MCF 10A (cell line): ENCODE measurements at regions not wholly inside any gene's neighbourhood (a gene's known extent, or its start where the extent isn't known, plus 50 kb on each side); places are given as distances from the start of the nearest gene placed in this dataset.

ENCODE experiments used
- BruUV-seq: library from RNA; stranded (reverse); fragments of 400-500 nt; replicated peaks from 2 replicates; lab custom pipeline; 2021; lab: Mats Ljungman, UMichigan
- CTCF ChIA-PET: fragments of 300-600 bp; sonication (Branson Sonifier 250); formaldehyde crosslinking; extraction: SDS; loops from one replicate; lab custom pipeline; 2021; ENCODE audit warnings: antibody characterized with exemption, inconsistent platforms; lab: Yijun Ruan, JAX
- POLR2A ChIA-PET: fragments of 300-600, 350-650 bp; sonication (Branson Sonifier 250); formaldehyde crosslinking; extraction: SDS; loops from one replicate; lab custom pipeline; 2020; ENCODE audit warnings: antibody characterized with exemption, inconsistent platforms; lab: Yijun Ruan, JAX
- DNase-seq: peaks from one replicate; pipeline ENCODE4 v3.0.0-alpha.2; 2018; ENCODE audit not compliant: unreplicated experiment
- H3K27ac Mint-ChIP-seq: one replicate; pipeline ENCODE4 v1.8.0; 2022; ENCODE audit warnings: mild to moderate bottlenecking, low read depth, mixed read lengths; ENCODE audit not compliant: unreplicated experiment
- H3K27me3 Mint-ChIP-seq: one replicate; pipeline ENCODE4 v1.8.0; 2022; ENCODE audit warnings: mixed read lengths; ENCODE audit not compliant: insufficient read depth, unreplicated experiment
- H3K36me3 Mint-ChIP-seq: one replicate; pipeline ENCODE4 v1.8.0; 2022; ENCODE audit warnings: mild to moderate bottlenecking, moderate library complexity, mixed read lengths; ENCODE audit not compliant: insufficient read depth, unreplicated experiment
- H3K4me1 Mint-ChIP-seq: one replicate; pipeline ENCODE4 v1.8.0; 2022; ENCODE audit warnings: mixed read lengths; ENCODE audit not compliant: insufficient read depth, unreplicated experiment
- H3K4me3 Mint-ChIP-seq: one replicate; pipeline ENCODE4 v1.8.0; 2022; ENCODE audit warnings: mild to moderate bottlenecking, moderate library complexity, mixed read lengths; ENCODE audit not compliant: unreplicated experiment
- H3K9me3 Mint-ChIP-seq: one replicate; pipeline ENCODE4 v1.8.0; 2022; ENCODE audit warnings: mixed read lengths; ENCODE audit not compliant: unreplicated experiment
- intact Hi-C: fragments of 100-400 bp; cut with micrococcal nuclease; formaldehyde crosslinking; loops from 2 replicates; pipeline ENCODE4 v1.14.1; 2022
- TF ChIP-seq, protein P1 (sequence below): fragments of 200-600 bp; IDR thresholded peaks from one replicate; pipeline ENCODE4 v1.8.0; 2022; ENCODE audit warnings: antibody characterized with exemption, mild to moderate bottlenecking; ENCODE audit not compliant: unreplicated experiment

DNA sequence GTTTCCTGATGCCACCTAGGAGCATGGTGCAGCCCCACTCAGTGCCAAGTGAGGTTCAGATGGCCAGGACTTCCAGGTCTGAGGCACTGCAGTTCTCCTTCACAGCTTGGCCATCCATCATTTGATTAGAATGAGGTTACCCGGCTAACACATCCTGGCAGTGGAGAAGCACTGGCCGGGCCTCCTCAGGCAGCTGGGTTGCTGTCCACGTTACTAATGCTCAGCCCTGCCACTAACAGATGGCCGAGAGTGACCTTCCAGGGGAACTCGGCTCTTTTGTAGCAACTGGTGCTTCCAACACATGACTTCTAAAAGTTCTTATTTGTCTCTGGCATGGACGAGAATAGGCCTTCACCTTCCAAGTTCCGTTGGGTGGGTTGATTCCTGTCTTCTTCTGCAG, 204.6 kb upstream of the CFAP20DC start:
- Mint-ChIP-seq H3K27ac (no peak overlapping the region), H3K27me3 (no peaks in the 10 kb centered on the region), H3K4me1 (no peaks in the 10 kb centered on the region), H3K9me3 (no peaks in the 10 kb centered on the region), H3K36me3 (no peaks in the 10 kb centered on the region), H3K4me3 (no peak overlapping the region)
- intact Hi-C loops: no loop called here
- ChIA-PET POLR2A (interaction anchor here (0.7 kb wide), 1 partner anchor 10 kb away, joined by 3 read pairs; no protein-coding TSS in a partner anchor), CTCF (interaction anchor here (0.5 to 0.7 kb wide), 2 partner anchors 14 to 623 kb away, joined by 3 read pairs; no protein-coding TSS in a partner anchor)
- DNase-seq: no peak
- no TSS peak for BruUV-seq
- TF ChIP-seq, protein P1, sequence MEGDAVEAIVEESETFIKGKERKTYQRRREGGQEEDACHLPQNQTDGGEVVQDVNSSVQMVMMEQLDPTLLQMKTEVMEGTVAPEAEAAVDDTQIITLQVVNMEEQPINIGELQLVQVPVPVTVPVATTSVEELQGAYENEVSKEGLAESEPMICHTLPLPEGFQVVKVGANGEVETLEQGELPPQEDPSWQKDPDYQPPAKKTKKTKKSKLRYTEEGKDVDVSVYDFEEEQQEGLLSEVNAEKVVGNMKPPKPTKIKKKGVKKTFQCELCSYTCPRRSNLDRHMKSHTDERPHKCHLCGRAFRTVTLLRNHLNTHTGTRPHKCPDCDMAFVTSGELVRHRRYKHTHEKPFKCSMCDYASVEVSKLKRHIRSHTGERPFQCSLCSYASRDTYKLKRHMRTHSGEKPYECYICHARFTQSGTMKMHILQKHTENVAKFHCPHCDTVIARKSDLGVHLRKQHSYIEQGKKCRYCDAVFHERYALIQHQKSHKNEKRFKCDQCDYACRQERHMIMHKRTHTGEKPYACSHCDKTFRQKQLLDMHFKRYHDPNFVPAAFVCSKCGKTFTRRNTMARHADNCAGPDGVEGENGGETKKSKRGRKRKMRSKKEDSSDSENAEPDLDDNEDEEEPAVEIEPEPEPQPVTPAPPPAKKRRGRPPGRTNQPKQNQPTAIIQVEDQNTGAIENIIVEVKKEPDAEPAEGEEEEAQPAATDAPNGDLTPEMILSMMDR: no peak

DNA sequence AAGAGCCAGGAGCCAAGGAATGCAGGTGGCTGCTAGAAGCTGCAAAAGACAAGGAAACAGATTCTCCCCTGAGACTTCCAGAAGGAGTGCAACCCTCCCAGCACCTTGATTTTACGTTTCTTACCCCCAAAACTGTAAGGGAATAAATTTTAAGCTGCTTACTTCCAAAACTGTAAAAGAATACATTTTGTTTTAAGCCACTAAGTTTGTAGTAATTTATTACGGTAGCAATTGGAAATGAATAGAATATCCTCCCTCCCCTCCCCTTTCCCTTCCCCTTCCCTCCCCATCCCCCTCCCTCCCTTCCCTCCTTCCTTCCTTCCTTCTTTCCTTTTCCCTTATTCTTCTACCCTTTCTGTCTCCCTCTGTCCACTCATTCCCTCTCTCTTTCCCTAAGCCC, 203.7 kb upstream of the CFAP20DC start:
- CTCF ChIA-PET: interaction anchor here (0.7 kb wide), 1 partner anchor 15 kb away, joined by 3 read pairs; no protein-coding TSS in a partner anchor
- DNase-seq: no peak
- TF ChIP-seq, protein P1: no peak
- intact Hi-C loops: no loop called here
- Mint-ChIP-seq H3K4me3 (no peak overlapping the region), H3K27ac (no peak overlapping the region), H3K4me1 (no peaks in the 10 kb centered on the region), H3K36me3 (no peaks in the 10 kb centered on the region), H3K27me3 (no peaks in the 10 kb centered on the region), H3K9me3 (no peaks in the 10 kb centered on the region)
- no TSS peak for BruUV-seq
- POLR2A ChIA-PET: interaction anchor here (0.7 to 1.1 kb wide), 2 partner anchors 9 to 11 kb away, joined by 3 read pairs; no protein-coding TSS in a partner anchor

DNA sequence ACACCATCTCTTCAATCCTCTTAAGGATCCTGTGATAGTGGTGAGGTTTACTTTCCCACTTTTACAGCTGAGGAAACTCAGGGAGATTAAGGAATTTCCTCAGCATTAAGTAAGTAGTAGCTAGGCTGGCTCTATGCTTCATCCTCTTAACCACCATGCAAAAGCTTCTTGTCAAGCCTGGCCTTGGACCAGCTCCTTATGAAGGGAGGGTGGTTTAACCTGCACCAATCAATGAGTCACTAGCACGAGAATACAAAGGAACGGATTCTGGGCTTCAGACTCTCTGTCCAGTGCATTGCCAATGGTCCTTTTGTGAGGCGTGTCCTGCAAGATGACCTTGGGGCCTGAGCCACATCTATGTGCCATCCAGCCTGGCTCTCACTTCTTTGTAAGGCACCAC, 202.0 kb upstream of the CFAP20DC start:
- ChIA-PET POLR2A (interaction anchor here (0.6 kb wide), 1 partner anchor 384 kb away, joined by 3 read pairs; no protein-coding TSS in a partner anchor), CTCF (interaction anchor here (0.8 kb wide), 1 partner anchor 9 kb away, joined by 3 read pairs; no protein-coding TSS in a partner anchor)
- TF ChIP-seq, protein P1: no peak
- no peak overlapping the region for H3K27ac Mint-ChIP-seq
- intact Hi-C loops: no loop called here
- H3K4me3 Mint-ChIP-seq: no peak overlapping the region
- H3K9me3 Mint-ChIP-seq: no peaks in the 10 kb centered on the region
- H3K36me3 Mint-ChIP-seq: no peaks in the 10 kb centered on the region
- peak; percentile 13 for DNase-seq
- H3K4me1 Mint-ChIP-seq: no peaks in the 10 kb centered on the region
- H3K27me3 Mint-ChIP-seq: no peaks in the 10 kb centered on the region
- BruUV-seq: no TSS peak

DNA sequence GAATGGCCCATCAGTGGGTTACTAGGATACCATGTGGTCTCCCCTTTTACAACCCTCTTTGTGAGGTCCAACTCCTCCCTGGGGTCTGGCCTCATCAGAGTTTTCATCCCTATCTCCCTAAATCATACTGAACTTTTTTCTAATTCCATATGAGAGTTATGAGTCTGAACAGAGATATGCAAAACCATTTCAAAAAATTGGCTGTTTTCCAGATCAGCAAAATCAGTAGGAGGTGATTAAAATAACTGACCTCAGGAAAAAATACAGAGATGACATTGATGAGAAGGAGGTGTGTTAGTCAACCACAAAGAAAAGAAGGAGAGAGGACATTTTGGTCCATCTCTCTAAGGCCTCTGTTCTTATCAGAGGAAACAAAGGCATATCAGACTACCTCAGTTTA, 200.8 kb upstream of the CFAP20DC start:
- H3K27ac Mint-ChIP-seq: no peak overlapping the region
- ChIA-PET POLR2A (no interaction called here), CTCF (interaction anchor here (1.0 kb wide), 1 partner anchor 360 kb away, joined by 3 read pairs; no protein-coding TSS in a partner anchor)
- intact Hi-C loops: no loop called here
- no peak for DNase-seq
- H3K4me1 Mint-ChIP-seq: no peaks in the 10 kb centered on the region
- BruUV-seq: no TSS peak
- no peaks in the 10 kb centered on the region for H3K27me3 Mint-ChIP-seq
- no peak overlapping the region for H3K4me3 Mint-ChIP-seq
- TF ChIP-seq, protein P1: no peak
- no peaks in the 10 kb centered on the region for H3K9me3 Mint-ChIP-seq
- H3K36me3 Mint-ChIP-seq: no peaks in the 10 kb centered on the region
